Brain pericyte (primary cell): ENCODE measurements at regions not wholly inside any gene's neighbourhood (a gene's known extent, or its start where the extent isn't known, plus 50 kb on each side); places are given as distances from the start of the nearest gene placed in this dataset.

Experiments
- DNase-seq: peaks from one replicate; pipeline ENCODE4 v3.0.0-alpha.2; 2012; ENCODE audit warnings: low read depth, low spot score

GRCh38 chr20:11083841-11084240 lies 410.0 kb upstream of the JAG1 start:
- DNase-seq: no peak

GRCh38 chr20:11084508-11084907 lies 410.7 kb upstream of the JAG1 start:
- DNase-seq: no peak

- no peak for DNase-seq
Measured at GRCh38 chr20:11086970-11087369, 413.2 kb upstream of the JAG1 start.

- DNase-seq: no peak
Measured at GRCh38 chr20:11090751-11091150, 417.0 kb upstream of the JAG1 start.

- no peak for DNase-seq
Measured at GRCh38 chr20:11091511-11091910, 417.7 kb upstream of the JAG1 start.

- DNase-seq: no peak
Measured at GRCh38 chr20:11092151-11092550, 418.4 kb upstream of the JAG1 start.

- no peak for DNase-seq
Measured at GRCh38 chr20:11094196-11094595, 420.4 kb upstream of the JAG1 start.

- DNase-seq: no peak
Measured at GRCh38 chr20:11094711-11095110, 420.9 kb upstream of the JAG1 start.

- no peak for DNase-seq
Measured at GRCh38 chr20:11098888-11099287, 425.1 kb upstream of the JAG1 start.

- DNase-seq: no peak
Measured at GRCh38 chr20:11101243-11101642, 427.4 kb upstream of the JAG1 start.

GRCh38 chr20:11101696-11102095 lies 427.9 kb upstream of the JAG1 start:
- DNase-seq: no peak

GRCh38 chr20:11103866-11104265 lies 430.1 kb upstream of the JAG1 start:
- DNase-seq: no peak

- DNase-seq: no peak
Measured at GRCh38 chr20:11108102-11108810, 434.5 kb upstream of the JAG1 start.

- DNase-seq: no peak
Measured at GRCh38 chr20:11110535-11110934, 436.7 kb upstream of the JAG1 start.

GRCh38 chr20:11111191-11111590 lies 437.4 kb upstream of the JAG1 start:
- DNase-seq: no peak

GRCh38 chr20:11112832-11113231 lies 439.0 kb upstream of the JAG1 start:
- no peak for DNase-seq

GRCh38 chr20:11114382-11114781 lies 440.6 kb upstream of the JAG1 start:
- DNase-seq: no peak

GRCh38 chr20:11117808-11118528 lies 444.2 kb upstream of the JAG1 start:
- DNase-seq: no peak

- DNase-seq: no peak
Measured at GRCh38 chr20:11118802-11119380, 445.1 kb upstream of the JAG1 start.

GRCh38 chr20:11119573-11119972 lies 445.8 kb upstream of the JAG1 start:
- DNase-seq: no peak

GRCh38 chr20:11120431-11120830 lies 446.6 kb upstream of the JAG1 start:
- DNase-seq: no peak

GRCh38 chr20:11124849-11125505 lies 451.2 kb upstream of the JAG1 start:
- DNase-seq: peak; percentile 55
